ENCODE measurements at regions not wholly inside any gene's neighbourhood (a gene's known extent, or its start where the extent isn't known, plus 50 kb on each side); places are given as distances from the start of the nearest gene placed in this dataset.

GRCh38 chr1:30360753-30361152 lies 362.6 kb downstream of the MATN1 start:
- Histone ChIP-seq H3K27me3 (no peaks in the 10 kb centered on the region), H3K4me2 (no peak overlapping the region), H3K9me3 (ENCODE audit: low read depth) (no peaks in the 10 kb centered on the region), H3K79me2 (ENCODE audit: low read depth) (no peaks in the 10 kb centered on the region), H2AFZ (replicated peaks) (no peak overlapping the region), H3K36me3 (no peaks in the 10 kb centered on the region), H4K20me1 (ENCODE audit: low read depth) (no peaks in the 10 kb centered on the region), H3K4me3 (no peak overlapping the region), H3K4me1 (peaks cover 28% of the 10 kb centered on the region), H3F3A (ENCODE audit: low read depth) (no peaks in the 10 kb centered on the region), H3K9ac (no peak overlapping the region), H3K27ac (no peak overlapping the region)
- Mint-ChIP-seq H3K27ac (no peak overlapping the region), H3K9me3 (no peaks in the 10 kb centered on the region), H3K36me3 (no peaks in the 10 kb centered on the region), H3K27me3 (ENCODE audit: insufficient read depth, low read depth) (peaks cover 6% of the 10 kb centered on the region), H3K4me1 (peaks cover 18% of the 10 kb centered on the region), H3K4me3 (no peak overlapping the region)
- TF ChIP-seq EZH2phosphoT487 (IDR thresholded peaks at IDR 0.05): no peak
- no peak for DNase-seq (ENCODE audit: low spot score)

- Histone ChIP-seq H3K27me3 (no peaks in the 10 kb centered on the region), H3K36me3 (no peaks in the 10 kb centered on the region), H3K9ac (no peak overlapping the region), H2AFZ (replicated peaks) (no peak overlapping the region), H3K9me3 (ENCODE audit: low read depth) (no peaks in the 10 kb centered on the region), H3K4me1 (peaks cover 28% of the 10 kb centered on the region), H3K4me3 (no peak overlapping the region), H4K20me1 (ENCODE audit: low read depth) (no peaks in the 10 kb centered on the region), H3K79me2 (ENCODE audit: low read depth) (no peaks in the 10 kb centered on the region), H3K27ac (no peak overlapping the region), H3K4me2 (no peak overlapping the region), H3F3A (ENCODE audit: low read depth) (no peaks in the 10 kb centered on the region)
- H3K9me3 Mint-ChIP-seq: no peaks in the 10 kb centered on the region
- peaks cover 18% of the 10 kb centered on the region for H3K4me1 Mint-ChIP-seq
- H3K27ac Mint-ChIP-seq: no peak overlapping the region
- no peak for DNase-seq (ENCODE audit: low spot score)
- peaks cover 8% of the 10 kb centered on the region for H3K27me3 Mint-ChIP-seq (ENCODE audit: insufficient read depth, low read depth)
- H3K36me3 Mint-ChIP-seq: no peaks in the 10 kb centered on the region
- no peak overlapping the region for H3K4me3 Mint-ChIP-seq
- TF ChIP-seq CTCF (IDR thresholded peaks at IDR 0.05) (no peak), EZH2 (IDR thresholded peaks at IDR 0.05) (no peak), EZH2phosphoT487 (IDR thresholded peaks at IDR 0.05) (no peak)
These were observed 363.1 kb downstream of the MATN1 start for GRCh38 chr1:30360281-30360680.

GRCh38 chr1:30359539-30360220 lies 363.7 kb downstream of the MATN1 start:
- no peak for DNase-seq (ENCODE audit: low spot score)
- Histone ChIP-seq H2AFZ (replicated peaks) (no peak overlapping the region), H4K20me1 (ENCODE audit: low read depth) (no peaks in the 10 kb centered on the region), H3K36me3 (no peaks in the 10 kb centered on the region), H3K4me1 (peaks cover 28% of the 10 kb centered on the region), H3F3A (ENCODE audit: low read depth) (no peaks in the 10 kb centered on the region), H3K9ac (no peak overlapping the region), H3K4me2 (no peak overlapping the region), H3K27ac (no peak overlapping the region), H3K79me2 (ENCODE audit: low read depth) (no peaks in the 10 kb centered on the region), H3K9me3 (ENCODE audit: low read depth) (no peaks in the 10 kb centered on the region), H3K27me3 (no peaks in the 10 kb centered on the region), H3K4me3 (no peak overlapping the region)
- no peak overlapping the region for H3K4me3 Mint-ChIP-seq
- peaks cover 18% of the 10 kb centered on the region for H3K4me1 Mint-ChIP-seq
- H3K36me3 Mint-ChIP-seq: no peaks in the 10 kb centered on the region
- H3K9me3 Mint-ChIP-seq: no peaks in the 10 kb centered on the region
- peaks cover 8% of the 10 kb centered on the region for H3K27me3 Mint-ChIP-seq (ENCODE audit: insufficient read depth, low read depth)
- TF ChIP-seq EZH2phosphoT487 (IDR thresholded peaks at IDR 0.05) (no peak), EZH2 (IDR thresholded peaks at IDR 0.05) (no peak), CTCF (IDR thresholded peaks at IDR 0.05) (no peak)
- peak overlapping the region; percentile 74 for H3K27ac Mint-ChIP-seq

- Histone ChIP-seq H3K4me1 (peaks cover 25% of the 10 kb centered on the region), H3K36me3 (no peaks in the 10 kb centered on the region), H2AFZ (replicated peaks) (no peak overlapping the region), H3K9ac (no peak overlapping the region), H3K4me2 (peak overlapping the region; percentile 36), H3F3A (ENCODE audit: low read depth) (no peaks in the 10 kb centered on the region), H3K27ac (no peak overlapping the region), H3K9me3 (ENCODE audit: low read depth) (no peaks in the 10 kb centered on the region), H3K4me3 (no peak overlapping the region), H3K79me2 (ENCODE audit: low read depth) (no peaks in the 10 kb centered on the region), H3K27me3 (no peaks in the 10 kb centered on the region), H4K20me1 (ENCODE audit: low read depth) (no peaks in the 10 kb centered on the region)
- DNase-seq (ENCODE audit: low spot score): peak; percentile 35
- Mint-ChIP-seq H3K27ac (no peak overlapping the region), H3K36me3 (no peaks in the 10 kb centered on the region), H3K4me1 (peaks cover 16% of the 10 kb centered on the region), H3K27me3 (ENCODE audit: insufficient read depth, low read depth) (peaks cover 8% of the 10 kb centered on the region), H3K9me3 (no peaks in the 10 kb centered on the region), H3K4me3 (no peak overlapping the region)
- TF ChIP-seq EZH2phosphoT487 (IDR thresholded peaks at IDR 0.05): no peak
- TF ChIP-seq CTCF (IDR thresholded peaks at IDR 0.05): no peak
- TF ChIP-seq EZH2 (IDR thresholded peaks at IDR 0.05): no peak
These were observed 364.9 kb downstream of the MATN1 start for GRCh38 chr1:30358500-30358899.

Data from neural progenitor cell (in vitro differentiated cells).